ENCODE measurements at regions not wholly inside any gene's neighbourhood (a gene's known extent, or its start where the extent isn't known, plus 50 kb on each side); places are given as distances from the start of the nearest gene placed in this dataset.

DNA sequence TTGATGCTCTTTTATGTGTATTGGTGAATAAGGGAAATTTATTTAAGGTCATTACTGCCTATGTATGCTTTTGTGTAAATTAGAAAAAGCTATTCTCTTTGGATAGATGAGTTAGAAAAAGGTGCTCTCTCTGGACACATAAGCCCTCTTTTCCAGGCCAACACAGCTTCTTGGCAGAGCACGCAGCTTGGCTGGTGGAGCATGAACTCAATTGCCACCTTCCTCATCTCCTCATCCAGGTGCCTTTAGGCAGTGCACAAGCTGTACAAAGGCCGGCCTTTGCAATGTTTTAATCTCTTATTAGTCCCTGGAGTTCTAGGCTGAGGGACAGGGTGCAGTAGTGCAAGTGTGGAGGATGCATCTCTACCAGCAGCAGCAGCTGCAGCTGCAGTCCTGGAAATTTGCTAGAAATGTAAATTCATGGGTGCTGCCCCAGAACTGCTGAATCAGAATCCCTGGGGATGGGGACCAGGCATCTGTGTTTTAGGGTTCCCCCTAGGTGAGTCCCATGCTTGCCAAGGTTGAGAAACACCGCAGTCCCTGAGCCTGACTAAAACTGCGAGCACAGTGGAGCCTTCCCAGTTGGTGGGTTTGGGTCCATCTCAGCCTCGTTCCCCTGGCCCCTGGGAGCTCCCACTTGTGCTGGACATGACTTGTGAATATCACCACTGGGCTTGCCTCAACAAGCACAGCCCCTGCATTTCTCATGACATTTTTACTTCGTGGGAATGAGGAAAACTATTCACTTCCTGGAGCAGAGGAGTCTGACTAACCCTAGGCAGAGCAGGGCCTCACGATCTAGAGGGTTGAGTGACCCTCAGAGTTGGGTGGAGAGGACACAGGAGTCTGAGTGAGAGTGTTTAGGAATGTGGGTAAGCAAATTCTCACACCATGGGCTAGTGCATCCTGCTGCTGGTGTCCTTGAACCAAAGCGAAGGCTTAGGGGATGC, 272.3 kb downstream of the ZSWIM6 start:
- no peak overlapping the region for H3K9ac ChIP-seq (replicated peaks in 1 of 4; ENCODE audit: extremely low read depth in 1 of 4, low read depth in 3 of 4, low read length in 3 of 4)
- CTCF ChIA-PET (ENCODE audit: partially characterized antibody): interaction anchor here (0.9 to 4.7 kb wide), 11 partner anchors 9 to 330 kb away, joined by 3 to 34 read pairs (median 3); no protein-coding TSS in a partner anchor
- DNase-seq (ENCODE audit: low read depth in 1 of 2, low spot score in 2 of 2) (no peak), FAIRE-seq (no peak)
- H2BK5ac ChIP-seq (ENCODE audit: low read depth, low read length): no peak overlapping the region
- H4K5ac ChIP-seq (ENCODE audit: insufficient read length, low read depth, low read length): no peak overlapping the region
- H3K79me2 ChIP-seq (ENCODE audit: control insufficient read depth in 1 of 2, insufficient read depth in 2 of 2, low read length in 2 of 2): no peaks in the 10 kb centered on the region
- H3K18ac ChIP-seq (ENCODE audit: extremely low read depth, low read length): no peak overlapping the region; the same call in 1 of the 2 replicates
- no peak overlapping the region for H3K27ac ChIP-seq (ENCODE audit: low read depth, low read length)
- no peak overlapping the region for H2BK20ac ChIP-seq (ENCODE audit: low read length)
- no peaks in the 10 kb centered on the region for H4K20me1 ChIP-seq (replicated peaks in 1 of 2; ENCODE audit: control insufficient read depth in 1 of 2, insufficient read depth in 2 of 2, low read length in 2 of 2)
- no peak overlapping the region for H3K4ac ChIP-seq (replicated peaks; ENCODE audit: insufficient read length, low read depth, low read length)
- no peak overlapping the region for H3K23ac ChIP-seq (ENCODE audit: insufficient read length)
- H3K27me3 ChIP-seq (replicated peaks in 1 of 4; ENCODE audit: control insufficient read depth in 3 of 4, extremely low read depth in 1 of 4, insufficient read depth in 3 of 4, low read length in 3 of 4): no peaks in the 10 kb centered on the region
- H2BK120ac ChIP-seq (replicated peaks; ENCODE audit: low read depth, low read length): no peak overlapping the region
- no peak overlapping the region for H2AK5ac ChIP-seq (ENCODE audit: low read depth, low read length)
- POLR2A ChIA-PET (ENCODE audit: partially characterized antibody): interaction anchor here (0.7 to 1.0 kb wide), 2 partner anchors 18 to 21 kb away, joined by 3 read pairs; no protein-coding TSS in a partner anchor
- no peaks in the 10 kb centered on the region for H3K9me3 ChIP-seq (ENCODE audit: insufficient read depth in 2 of 2, low read depth in 1 of 2, low read length in 1 of 2)
- no peaks in the 10 kb centered on the region for H3K23me2 ChIP-seq (ENCODE audit: low read depth, low read length)
- no peaks in the 10 kb centered on the region for H3K36me3 ChIP-seq (ENCODE audit: control insufficient read depth in 2 of 4, insufficient read depth in 4 of 4, low read length in 3 of 4)
- no peak overlapping the region for H3K4me2 ChIP-seq (ENCODE audit: insufficient read depth in 1 of 2, low read depth in 2 of 2, low read length in 2 of 2)
- peaks cover 0 to 3% (median 0%) of the 10 kb centered on the region in 4 experiments; a peak in 2 of 7 replicates for H3K4me1 ChIP-seq (replicated peaks in 1 of 4; ENCODE audit: control insufficient read depth in 3 of 4, insufficient read depth in 4 of 4, low read length in 3 of 4)
- H3K4me3 ChIP-seq (ENCODE audit: extremely low read depth in 1 of 4, insufficient read depth in 2 of 4, low read depth in 3 of 4, low read length in 4 of 4): no peak overlapping the region
- H2BK15ac ChIP-seq (ENCODE audit: low read length): no peak overlapping the region
- 94% methylated on average over 8 of the region's 8 CpGs; no CpG with 5 or more reads in 1 of the 2 experiments for WGBS, 2 experiments (ENCODE audit: extremely low coverage in 1 of 2, insufficient coverage in 1 of 2, insufficient read length in 1 of 2, insufficient replicate concordance in 2 of 2, low coverage in 1 of 2, low lambda C conversion rate in 2 of 2, missing lambda C conversion rate in 1 of 2)
- H3K56ac ChIP-seq (replicated peaks; ENCODE audit: insufficient read length, low read depth, low read length): no peak overlapping the region
- H2BK12ac ChIP-seq (ENCODE audit: low read depth, low read length): no peak overlapping the region
- H2AFZ ChIP-seq (ENCODE audit: low read length): no peak overlapping the region
- no peak overlapping the region for H3K14ac ChIP-seq (ENCODE audit: insufficient read length)
- no peaks in the 10 kb centered on the region for H3K79me1 ChIP-seq (ENCODE audit: low read depth, low read length)
- peak overlapping the region; percentile 9; the same call in 1 of the 2 replicates for H4K8ac ChIP-seq (ENCODE audit: extremely low read depth, insufficient read depth, low read length)
- H4K91ac ChIP-seq (replicated peaks; ENCODE audit: insufficient read length, low read length): no peak overlapping the region
- TF ChIP-seq CEBPB (IDR thresholded peaks at IDR 0.05; ENCODE audit: low read depth, low read length): no peak
- TF ChIP-seq YY1 (IDR thresholded peaks at IDR 0.05; ENCODE audit: low read depth, low read length): no peak
- TF ChIP-seq CBX5 (IDR thresholded peaks at IDR 0.05; ENCODE audit: low read depth, low read length): no peak
- no peak for TF ChIP-seq SUZ12 (IDR thresholded peaks at IDR 0.05; ENCODE audit: low read length)
- no peak for TF ChIP-seq MAFK (IDR thresholded peaks at IDR 0.05; ENCODE audit: low read depth, low read length)
- no peak for TF ChIP-seq SIX5 (IDR thresholded peaks at IDR 0.05; ENCODE audit: low read depth, low read length)
- no peak for TF ChIP-seq HDAC6 (IDR thresholded peaks at IDR 0.05; ENCODE audit: low read depth, low read length)
- no peak for TF ChIP-seq PHF8 (conservative IDR thresholded peaks at IDR 0.05; ENCODE audit: low read depth, low read length)
- no peak for TF ChIP-seq TAF7 (optimal IDR thresholded peaks at IDR 0.05; ENCODE audit: borderline replicate concordance, low read depth, low read length)
- TF ChIP-seq, protein P1, sequence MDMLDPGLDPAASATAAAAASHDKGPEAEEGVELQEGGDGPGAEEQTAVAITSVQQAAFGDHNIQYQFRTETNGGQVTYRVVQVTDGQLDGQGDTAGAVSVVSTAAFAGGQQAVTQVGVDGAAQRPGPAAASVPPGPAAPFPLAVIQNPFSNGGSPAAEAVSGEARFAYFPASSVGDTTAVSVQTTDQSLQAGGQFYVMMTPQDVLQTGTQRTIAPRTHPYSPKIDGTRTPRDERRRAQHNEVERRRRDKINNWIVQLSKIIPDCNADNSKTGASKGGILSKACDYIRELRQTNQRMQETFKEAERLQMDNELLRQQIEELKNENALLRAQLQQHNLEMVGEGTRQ (IDR thresholded peaks at IDR 0.05; ENCODE audit: low read length): no peak
- TF ChIP-seq BCL11A (IDR thresholded peaks at IDR 0.05; ENCODE audit: low read depth in 2 of 2, low read length in 2 of 2): no peak
